ENCODE measurements at regions not wholly inside any gene's neighbourhood (a gene's known extent, or its start where the extent isn't known, plus 50 kb on each side); places are given as distances from the start of the nearest gene placed in this dataset.

GRCh38 chr7:16204953-16205352, 216.4 kb downstream of the CRPPA start:
- no peak for TF ChIP-seq CTCF (IDR thresholded peaks at IDR 0.05; ENCODE audit: borderline replicate concordance)
- Histone ChIP-seq H3K27ac (replicated peaks) (no peak overlapping the region), H3K27me3 (ENCODE audit: low read depth) (no peaks in the 10 kb centered on the region), H3K4me1 (peaks cover 3% of the 10 kb centered on the region), H3K4me3 (no peak overlapping the region), H3K36me3 (no peaks in the 10 kb centered on the region), H3K9me3 (replicated peaks) (no peaks in the 10 kb centered on the region)
- intact Hi-C loops (cut with micrococcal nuclease), result no loop called here
- DNase-seq, result no peak

- no peaks in the 10 kb centered on the region for H3K9me3 ChIP-seq (replicated peaks)
- H3K36me3 ChIP-seq, result no peaks in the 10 kb centered on the region
- peaks cover 3% of the 10 kb centered on the region for H3K4me1 ChIP-seq
- H3K27ac ChIP-seq (replicated peaks), result peak overlapping the region; percentile 42
- intact Hi-C loops (cut with micrococcal nuclease), result no loop called here
- H3K27me3 ChIP-seq (ENCODE audit: low read depth), result no peaks in the 10 kb centered on the region
- DNase-seq, result no peak
- TF ChIP-seq CTCF (IDR thresholded peaks at IDR 0.05; ENCODE audit: borderline replicate concordance), result no peak
- no peak overlapping the region for H3K4me3 ChIP-seq
Observed at GRCh38 chr7:16203065-16203464, 218.3 kb downstream of the CRPPA start.

- Histone ChIP-seq H3K36me3 (no peaks in the 10 kb centered on the region), H3K27me3 (ENCODE audit: low read depth) (no peaks in the 10 kb centered on the region), H3K27ac (replicated peaks) (peak overlapping the region; percentile 42), H3K4me3 (no peak overlapping the region), H3K4me1 (peaks cover 3% of the 10 kb centered on the region), H3K9me3 (replicated peaks) (no peaks in the 10 kb centered on the region)
- intact Hi-C loops (cut with micrococcal nuclease), result no loop called here
- TF ChIP-seq CTCF (IDR thresholded peaks at IDR 0.05; ENCODE audit: borderline replicate concordance), result no peak
- DNase-seq, result no peak
Observed at GRCh38 chr7:16202303-16202702, 219.0 kb downstream of the CRPPA start.

DNA sequence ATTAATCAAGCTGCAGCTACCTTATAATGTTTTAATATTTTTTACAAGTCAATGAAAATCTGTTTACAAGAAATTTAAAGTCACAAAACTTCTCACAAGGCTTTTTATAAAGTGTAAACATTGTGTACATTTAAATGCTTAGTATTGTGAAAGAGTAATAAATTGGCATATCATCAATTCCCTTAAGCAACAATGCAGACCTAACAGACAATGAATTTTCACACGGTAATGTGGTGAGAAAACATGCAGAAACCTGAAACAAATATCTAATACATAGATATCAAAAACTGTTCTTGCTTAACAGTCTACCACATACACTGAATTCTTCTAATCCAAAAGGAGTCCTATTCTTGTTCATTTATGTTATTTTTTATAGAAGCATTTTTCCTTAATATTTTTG, 220.7 kb downstream of the CRPPA start:
- Histone ChIP-seq H3K27ac (replicated peaks) (no peak overlapping the region), H3K36me3 (no peaks in the 10 kb centered on the region), H3K4me3 (no peak overlapping the region), H3K27me3 (ENCODE audit: low read depth) (no peaks in the 10 kb centered on the region), H3K9me3 (replicated peaks) (no peaks in the 10 kb centered on the region), H3K4me1 (peaks cover 3% of the 10 kb centered on the region)
- DNase-seq, result no peak
- no peak for TF ChIP-seq CTCF (IDR thresholded peaks at IDR 0.05; ENCODE audit: borderline replicate concordance)
- intact Hi-C loops (cut with micrococcal nuclease), result no loop called here

DNA sequence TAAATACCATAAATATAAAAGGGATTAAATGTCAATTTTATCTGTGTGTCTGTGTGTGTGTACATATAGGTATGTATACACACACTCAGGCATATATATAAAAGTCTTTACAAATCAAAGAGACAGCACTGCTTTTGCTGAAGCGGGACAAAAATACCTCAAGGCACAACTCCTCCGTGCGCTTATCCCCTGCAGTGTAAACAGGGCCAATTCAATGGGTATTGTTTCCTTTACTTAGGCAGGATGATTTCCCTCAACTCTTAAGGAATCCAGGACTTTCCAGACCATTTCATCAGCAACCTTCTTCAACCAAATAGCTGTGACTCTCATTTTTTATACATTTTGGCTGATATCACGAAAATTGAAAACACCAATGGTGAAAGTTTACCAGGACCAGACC, 227.7 kb downstream of the CRPPA start:
- no peaks in the 10 kb centered on the region for H3K36me3 ChIP-seq
- no peak for TF ChIP-seq CTCF (IDR thresholded peaks at IDR 0.05; ENCODE audit: borderline replicate concordance)
- intact Hi-C loops (cut with micrococcal nuclease), result no loop called here
- no peaks in the 10 kb centered on the region for H3K4me1 ChIP-seq
- H3K9me3 ChIP-seq (replicated peaks), result no peaks in the 10 kb centered on the region
- no peak overlapping the region for H3K27ac ChIP-seq (replicated peaks)
- no peak for DNase-seq
- no peaks in the 10 kb centered on the region for H3K27me3 ChIP-seq (ENCODE audit: low read depth)
- H3K4me3 ChIP-seq, result no peak overlapping the region
